HepG2 (cell line): ENCODE measurements at regions not wholly inside any gene's neighbourhood (a gene's known extent, or its start where the extent isn't known, plus 50 kb on each side); places are given as distances from the start of the nearest gene placed in this dataset.

Source experiments
- ATAC-seq: fragments of 200-7000 bp; cut with Tn5 transposase; 3 replicates; pipeline ENCODE4 v1.9.1; 2020; ENCODE audit warnings: mild to moderate bottlenecking, moderate library complexity
- BruUV-seq: library from RNA; stranded (reverse); fragments of 400-500 nt; replicated peaks from 2 replicates; lab custom pipeline; 2021; lab: Mats Ljungman, UMichigan
- CTCF ChIA-PET: fragments of 300-600 bp; formaldehyde crosslinking; extraction: SDS; loops from one replicate; lab custom pipeline; 2021; ENCODE audit warnings: low total read pairs, inconsistent platforms, low intra/inter-chr PET ratio; lab: Yijun Ruan, JAX
- POLR2A ChIA-PET: fragments of 350-600 bp; sonication (Branson Sonifier 250); formaldehyde crosslinking; loops from one replicate; lab custom pipeline; 2020; ENCODE audit warnings: antibody characterized with exemption, inconsistent platforms; lab: Yijun Ruan, JAX
- DNase-seq: peaks from one replicate; pipeline ENCODE4 v3.0.0-alpha.2; 2015; ENCODE audit warnings: low spot score
- FAIRE-seq: peaks from 3 replicates; lab custom pipeline; 2011; peaks lifted over from hg19 to GRCh38; lab: Jason Lieb, UNC
- H2AFZ ChIP-seq: one replicate; pipeline ENCODE4 v1.6.1; 2011; ENCODE audit warnings: low read length, inconsistent platforms
- H3K27ac ChIP-seq: fragments of 300-600 bp; 3 replicates; pipeline ENCODE4 v1.8.0; 2011; ENCODE audit warnings: mixed run types, mild to moderate bottlenecking, mixed read lengths, low read length, inconsistent platforms; ENCODE audit not compliant: insufficient read depth; ENCODE audit errors: extremely low read length
- H3K27me3 ChIP-seq, 2 experiments: fragments of 200-600 bp in 1 of 2; 2 replicates in 1 of 2; 3 replicates in 1 of 2; pipeline versions ENCODE4 v1.6.0 to v1.8.0; 2011; ENCODE audit warnings: low read length in 2 of 2, mild to moderate bottlenecking in 2 of 2, moderate library complexity in 2 of 2, inconsistent platforms in 1 of 2; ENCODE audit not compliant: insufficient read depth in 2 of 2, control insufficient read depth in 1 of 2
- H3K36me3 ChIP-seq, 2 experiments: fragments of 200-600 bp in 1 of 2; replicated peaks in 1 of 2; 2 replicates in 1 of 2; 3 replicates in 1 of 2; pipeline versions ENCODE4 v1.5.1 to v1.8.0; 2011; ENCODE audit warnings: low read length in 2 of 2, inconsistent platforms in 1 of 2; ENCODE audit not compliant: insufficient read depth in 2 of 2, control insufficient read depth in 1 of 2
- H3K4me1 ChIP-seq: 2 replicates; pipeline ENCODE4 v1.5.1; 2012; ENCODE audit warnings: low read length, inconsistent platforms; ENCODE audit not compliant: insufficient read depth
- H3K4me2 ChIP-seq: 2 replicates; pipeline ENCODE4 v1.6.0; 2011; ENCODE audit warnings: low read depth, low read length, inconsistent platforms
- H3K4me3 ChIP-seq, 3 experiments: fragments of 200-600 bp in 1 of 3; sonication (generic), shearing (Covaris generic) in 1 of 3; replicated peaks in 1 of 3; 2 replicates each; pipeline ENCODE4 v1.5.1; 2011 to 2016; ENCODE audit warnings: low read length in 3 of 3, inconsistent platforms in 2 of 3, low read depth in 2 of 3, mild to moderate bottlenecking in 2 of 3, control low read depth in 1 of 3, mixed read lengths in 1 of 3; ENCODE audit not compliant: insufficient read depth in 1 of 3
- H3K79me2 ChIP-seq: one replicate; pipeline ENCODE4 v1.6.1; 2011; ENCODE audit warnings: low read length, inconsistent platforms; ENCODE audit not compliant: insufficient read depth
- H3K9ac ChIP-seq: 2 replicates; pipeline ENCODE4 v1.6.0; 2011; ENCODE audit warnings: mild to moderate bottlenecking, low read depth, low read length, inconsistent platforms; ENCODE audit not compliant: insufficient read depth
- H3K9me3 ChIP-seq: 2 replicates; pipeline ENCODE4 v1.5.1; 2012; ENCODE audit warnings: mild to moderate bottlenecking, low read length
- H4K20me1 ChIP-seq: 2 replicates; pipeline ENCODE4 v1.6.0; 2011; ENCODE audit warnings: inconsistent platforms, mild to moderate bottlenecking, low read length, moderate library complexity; ENCODE audit not compliant: insufficient read depth
- AFF4 ChIP-seq: sonication (generic); formaldehyde crosslinking; IDR thresholded peaks from 2 replicates; pipeline ENCODE4 v1.4.0; 2020; ENCODE audit warnings: missing genetic modification reagents
- CCAR2 ChIP-seq: fragments of 200-400 bp; formaldehyde crosslinking; optimal IDR thresholded peaks from 2 replicates; pipeline ENCODE3; 2018; ENCODE audit warnings: low read depth, mild to moderate bottlenecking, low read length, moderate library complexity
- CCDC6 ChIP-seq: sonication (generic); formaldehyde crosslinking; IDR thresholded peaks from 2 replicates; pipeline ENCODE4 v1.8.1; 2022; ENCODE audit warnings: mild to moderate bottlenecking, missing genetic modification reagents, moderate library complexity
- CENPT ChIP-seq: sonication (generic); formaldehyde crosslinking; IDR thresholded peaks from 2 replicates; pipeline ENCODE4 v1.8.0; 2022; ENCODE audit warnings: low read depth, mild to moderate bottlenecking, moderate library complexity, missing genetic modification reagents
- MIER2 ChIP-seq: IDR thresholded peaks from 2 replicates; pipeline ENCODE4 v1.6.1; 2016; ENCODE audit warnings: missing biosample characterization, missing genetic modification reagents
- MTA3 ChIP-seq: sonication (generic); formaldehyde crosslinking; IDR thresholded peaks from 2 replicates; pipeline ENCODE4 v1.4.0; 2020; ENCODE audit warnings: missing genetic modification reagents
- NR2C2 ChIP-seq: sonication (generic); formaldehyde crosslinking; IDR thresholded peaks from 2 replicates; pipeline ENCODE4 v1.4.0; 2020; ENCODE audit warnings: missing genetic modification reagents, mild to moderate bottlenecking, moderate library complexity, borderline replicate concordance
- REPIN1 ChIP-seq: sonication (generic); formaldehyde crosslinking; IDR thresholded peaks from 2 replicates; pipeline ENCODE4 v1.8.0; 2022; ENCODE audit warnings: missing genetic modification reagents, low read depth, mild to moderate bottlenecking, borderline replicate concordance
- SMYD3 ChIP-seq: sonication (generic); formaldehyde crosslinking; IDR thresholded peaks from 2 replicates; pipeline ENCODE4 v1.8.1; 2023; ENCODE audit warnings: mild to moderate bottlenecking, missing genetic modification reagents
- TBX3 ChIP-seq: fragments of 450-650 bp; IDR thresholded peaks from 2 replicates; pipeline ENCODE4 v1.6.1; 2017; ENCODE audit warnings: antibody characterized with exemption, mild to moderate bottlenecking, inconsistent platforms, borderline replicate concordance
- ZFP36 ChIP-seq: fragments of 150-350 bp; IDR thresholded peaks from 2 replicates; pipeline ENCODE4 v1.6.1; 2018; ENCODE audit warnings: borderline replicate concordance, low read length, low read depth; ENCODE audit not compliant: partially characterized antibody
- ZNF724P ChIP-seq: sonication (generic); formaldehyde crosslinking; IDR thresholded peaks from 2 replicates; pipeline ENCODE4 v1.8.0; 2022; ENCODE audit warnings: missing genetic modification reagents, borderline replicate concordance
- ZNF879 ChIP-seq: sonication (generic); formaldehyde crosslinking; IDR thresholded peaks from 2 replicates; pipeline ENCODE4 v1.8.1; 2023; ENCODE audit warnings: missing genetic modification reagents
- WGBS: methylation state at CpG from one replicate; pipeline ENCODE4 v1.1.6; 2017; ENCODE audit warnings: low lambda C conversion rate; 5-methylcytosine and 5-hydroxymethylcytosine counted together
- in situ Hi-C: cut with HindIII; loops from 2 replicates; pipeline ENCODE4 v1.10.0; 2017; ENCODE audit warnings: low pct_unique_long_range_greater_than_20kb; ENCODE audit not compliant: extremely low pct_ligation_motif_present
- intact Hi-C: fragments of 100-400 bp; cut with micrococcal nuclease; formaldehyde crosslinking; loops from one replicate; pipeline ENCODE4 v1.10.0; 2022; ENCODE audit not compliant: unreplicated experiment

GRCh38 chr10:35834877-35835494, 192.9 kb upstream of the FZD8 start:
- Histone ChIP-seq H3K4me3 (no peak overlapping the region), H3K4me2 (no peak overlapping the region), H3K27ac (no peak overlapping the region), H3K79me2 (no peaks in the 10 kb centered on the region), H3K9ac (no peak overlapping the region), H3K9me3 (no peaks in the 10 kb centered on the region), H4K20me1 (no peaks in the 10 kb centered on the region), H2AFZ (no peak overlapping the region), H3K36me3 (no peaks in the 10 kb centered on the region), H3K27me3 (no peaks in the 10 kb centered on the region), H3K4me1 (no peaks in the 10 kb centered on the region)
- ATAC-seq, result no peak
- WGBS, result 69% methylated on average over 10 of the region's 10 CpGs
- FAIRE-seq, result no peak
- ChIA-PET CTCF (no interaction called here), POLR2A (no interaction called here)
- in situ Hi-C loops, result no loop called here
- BruUV-seq, result no TSS peak
- intact Hi-C loops, result no loop called here
- DNase-seq, result no peak
- TF ChIP-seq NR2C2 (CRISPR knock-in tag) (no peak), SMYD3 (CRISPR knock-in tag) (no peak), MIER2 (CRISPR knock-in tag) (no peak), MTA3 (no peak), AFF4 (no peak), TBX3 (no peak), REPIN1 (CRISPR knock-in tag) (no peak), CENPT (CRISPR knock-in tag) (no peak), CCDC6 (CRISPR knock-in tag) (no peak), ZNF724P (CRISPR knock-in tag) (no peak), ZFP36 (no peak), ZNF879 (CRISPR knock-in tag) (no peak), CCAR2 (no peak)
